Activated B cell treated with CpG ODN at 0.5 μM for 24 hours (primary cell): ENCODE measurements at regions not wholly inside any gene's neighbourhood (a gene's known extent, or its start where the extent isn't known, plus 50 kb on each side); places are given as distances from the start of the nearest gene placed in this dataset.

Experiments
- ATAC-seq: fragments of 200-7000 bp; cut with Tn5 transposase; one replicate; pipeline ENCODE4 v1.10.0; 2021; ENCODE audit warnings: low read depth, mild to moderate bottlenecking, moderate library complexity
- CTCF ChIA-PET: fragments of 350-600 bp; sonication (Branson Sonifier 250); formaldehyde crosslinking; loops from one replicate; lab custom pipeline; 2021; ENCODE audit warnings: antibody characterized with exemption; lab: Charles Lee
- POLR2A ChIA-PET: fragments of 350-600 bp; sonication (Branson Sonifier 250); formaldehyde crosslinking; loops from one replicate; lab custom pipeline; 2021; ENCODE audit warnings: antibody characterized with exemption; lab: Charles Lee
- DNase-seq: peaks from one replicate; pipeline ENCODE4 v3.0.0; 2022
- H3K27ac Mint-ChIP-seq: one replicate; pipeline ENCODE4 v1.8.0; 2020; ENCODE audit warnings: mixed read lengths
- H3K27me3 Mint-ChIP-seq: one replicate; pipeline ENCODE4 v1.8.0; 2021; ENCODE audit warnings: mixed read lengths
- H3K36me3 Mint-ChIP-seq: one replicate; pipeline ENCODE4 v1.8.0; 2021; ENCODE audit warnings: low read depth, mixed read lengths
- H3K4me1 Mint-ChIP-seq: one replicate; pipeline ENCODE4 v1.8.0; 2021; ENCODE audit warnings: mixed read lengths
- H3K4me3 Mint-ChIP-seq: one replicate; pipeline ENCODE4 v1.8.0; 2020; ENCODE audit warnings: mild to moderate bottlenecking, mixed read lengths
- H3K9me3 Mint-ChIP-seq: one replicate; pipeline ENCODE4 v1.8.0; 2020; ENCODE audit warnings: mixed read lengths
- intact Hi-C: fragments of 100-400 bp; cut with micrococcal nuclease; formaldehyde crosslinking; loops from one replicate; pipeline ENCODE4 v1.15.1; 2024
- TF ChIP-seq, protein P1 (sequence below): fragments of 200-600 bp; IDR thresholded peaks from one replicate; pipeline ENCODE4 v1.8.0; 2022; ENCODE audit warnings: antibody characterized with exemption, mild to moderate bottlenecking

DNA sequence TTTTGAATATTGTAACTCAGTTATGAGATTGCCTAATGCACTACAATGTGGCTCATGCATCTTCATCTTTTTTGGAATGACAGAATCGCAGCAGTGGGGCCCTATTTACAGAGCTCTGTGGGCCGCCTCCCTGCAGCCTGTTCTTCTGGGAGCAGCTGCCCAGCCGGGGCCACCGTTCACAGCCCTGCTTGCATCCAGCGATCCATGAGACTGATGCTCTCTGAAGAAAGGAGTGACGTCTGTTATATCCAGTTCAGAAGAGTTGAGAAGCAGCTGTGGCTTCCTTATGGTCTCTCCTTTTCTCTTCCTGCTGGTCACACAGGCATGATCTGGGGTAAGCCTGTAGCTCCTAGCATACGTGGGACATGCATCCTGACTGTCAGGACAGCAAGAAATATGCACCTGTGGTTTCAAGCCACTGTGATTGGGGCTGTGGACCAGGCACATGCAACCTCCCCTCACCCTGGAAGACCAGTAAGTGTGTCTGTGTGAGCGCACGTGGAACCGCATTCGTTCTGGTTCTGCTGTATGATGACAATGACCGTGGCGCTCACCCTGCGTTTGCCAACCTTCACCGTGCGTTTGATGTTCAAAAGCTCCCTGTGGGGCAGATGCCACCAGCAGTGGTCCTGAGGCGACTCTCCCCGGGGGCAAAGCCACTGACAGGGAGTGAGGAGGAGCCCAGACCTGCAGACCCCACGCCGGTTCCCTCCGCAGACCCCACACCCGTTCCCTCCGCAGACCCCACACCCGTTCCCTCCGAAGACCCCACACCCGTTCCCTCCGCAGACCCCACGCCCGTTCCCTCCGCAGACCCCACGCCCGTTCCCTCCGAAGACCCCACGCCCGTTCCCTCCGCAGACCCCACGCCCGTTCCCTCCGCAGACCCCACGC lies 189.8 kb downstream of the TMEM18 start:
- DNase-seq (no peak), ATAC-seq (no peak)
- peaks cover 3% of the 10 kb centered on the region for H3K27me3 Mint-ChIP-seq
- TF ChIP-seq, protein P1, sequence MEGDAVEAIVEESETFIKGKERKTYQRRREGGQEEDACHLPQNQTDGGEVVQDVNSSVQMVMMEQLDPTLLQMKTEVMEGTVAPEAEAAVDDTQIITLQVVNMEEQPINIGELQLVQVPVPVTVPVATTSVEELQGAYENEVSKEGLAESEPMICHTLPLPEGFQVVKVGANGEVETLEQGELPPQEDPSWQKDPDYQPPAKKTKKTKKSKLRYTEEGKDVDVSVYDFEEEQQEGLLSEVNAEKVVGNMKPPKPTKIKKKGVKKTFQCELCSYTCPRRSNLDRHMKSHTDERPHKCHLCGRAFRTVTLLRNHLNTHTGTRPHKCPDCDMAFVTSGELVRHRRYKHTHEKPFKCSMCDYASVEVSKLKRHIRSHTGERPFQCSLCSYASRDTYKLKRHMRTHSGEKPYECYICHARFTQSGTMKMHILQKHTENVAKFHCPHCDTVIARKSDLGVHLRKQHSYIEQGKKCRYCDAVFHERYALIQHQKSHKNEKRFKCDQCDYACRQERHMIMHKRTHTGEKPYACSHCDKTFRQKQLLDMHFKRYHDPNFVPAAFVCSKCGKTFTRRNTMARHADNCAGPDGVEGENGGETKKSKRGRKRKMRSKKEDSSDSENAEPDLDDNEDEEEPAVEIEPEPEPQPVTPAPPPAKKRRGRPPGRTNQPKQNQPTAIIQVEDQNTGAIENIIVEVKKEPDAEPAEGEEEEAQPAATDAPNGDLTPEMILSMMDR = no peak
- H3K9me3 Mint-ChIP-seq = no peaks in the 10 kb centered on the region
- H3K36me3 Mint-ChIP-seq = no peaks in the 10 kb centered on the region
- no peak overlapping the region for H3K4me3 Mint-ChIP-seq
- intact Hi-C loops = no loop called here
- H3K27ac Mint-ChIP-seq = no peak overlapping the region
- ChIA-PET POLR2A (no interaction called here), CTCF (no interaction called here)
- no peaks in the 10 kb centered on the region for H3K4me1 Mint-ChIP-seq

GRCh38 chr2:486371-486770 lies 190.8 kb downstream of the TMEM18 start:
- intact Hi-C loops = no loop called here
- DNase-seq (no peak), ATAC-seq (no peak)
- H3K27me3 Mint-ChIP-seq = no peaks in the 10 kb centered on the region
- TF ChIP-seq, protein P1 = no peak
- no peaks in the 10 kb centered on the region for H3K36me3 Mint-ChIP-seq
- CTCF ChIA-PET = no interaction called here
- H3K9me3 Mint-ChIP-seq = no peaks in the 10 kb centered on the region
- no peaks in the 10 kb centered on the region for H3K4me1 Mint-ChIP-seq
- POLR2A ChIA-PET = no interaction called here
- no peak overlapping the region for H3K4me3 Mint-ChIP-seq
- H3K27ac Mint-ChIP-seq = no peak overlapping the region

GRCh38 chr2:481388-481787 lies 193.5 kb upstream of the ALKAL2 start:
- H3K27me3 Mint-ChIP-seq = no peaks in the 10 kb centered on the region
- no peak overlapping the region for H3K4me3 Mint-ChIP-seq
- H3K27ac Mint-ChIP-seq = no peak overlapping the region
- DNase-seq (no peak), ATAC-seq (no peak)
- H3K9me3 Mint-ChIP-seq = no peaks in the 10 kb centered on the region
- POLR2A ChIA-PET = no interaction called here
- no peaks in the 10 kb centered on the region for H3K36me3 Mint-ChIP-seq
- intact Hi-C loops = no loop called here
- no peaks in the 10 kb centered on the region for H3K4me1 Mint-ChIP-seq
- CTCF ChIA-PET = no interaction called here
- TF ChIP-seq, protein P1 = no peak

GRCh38 chr2:479490-480176 lies 191.7 kb upstream of the ALKAL2 start:
- Mint-ChIP-seq H3K9me3 (peaks cover 4% of the 10 kb centered on the region), H3K4me3 (no peak overlapping the region), H3K27me3 (peaks cover 4% of the 10 kb centered on the region), H3K36me3 (no peaks in the 10 kb centered on the region), H3K4me1 (no peaks in the 10 kb centered on the region), H3K27ac (no peak overlapping the region)
- DNase-seq = no peak
- no peak for ATAC-seq
- TF ChIP-seq, protein P1 = no peak
- intact Hi-C loops = no loop called here
- CTCF ChIA-PET = interaction anchor here (0.7 kb wide), 1 partner anchor 211 kb away, joined by 3 read pairs; no protein-coding TSS in a partner anchor
- POLR2A ChIA-PET = no interaction called here

- no peak for ATAC-seq
- Mint-ChIP-seq H3K36me3 (no peaks in the 10 kb centered on the region), H3K27ac (no peak overlapping the region), H3K4me3 (no peak overlapping the region), H3K27me3 (peaks cover 4% of the 10 kb centered on the region), H3K9me3 (peaks cover 4% of the 10 kb centered on the region), H3K4me1 (peaks cover 3% of the 10 kb centered on the region)
- no peak for DNase-seq
- ChIA-PET POLR2A (no interaction called here), CTCF (no interaction called here)
- intact Hi-C loops = no loop called here
- TF ChIP-seq, protein P1 = no peak
Observed at GRCh38 chr2:479031-479430, 191.1 kb upstream of the ALKAL2 start.
